ENCODE measurements at regions not wholly inside any gene's neighbourhood (a gene's known extent, or its start where the extent isn't known, plus 50 kb on each side); places are given as distances from the start of the nearest gene placed in this dataset.

- H3K9me3 Mint-ChIP-seq, result no peaks in the 10 kb centered on the region; the same call in 1 of the 2 replicates
- H3K4me1 Mint-ChIP-seq, result peaks cover 8% of the 10 kb centered on the region
- ATAC-seq, result no peak
- TF ChIP-seq ELF4 (CRISPR knock-in tag; IDR thresholded peaks at IDR 0.05; ENCODE audit: low read depth), result no peak
- no peak for TF ChIP-seq ZNF121 (CRISPR knock-in tag; IDR thresholded peaks at IDR 0.05)
- no peak for TF ChIP-seq TEAD4 (CRISPR knock-in tag; IDR thresholded peaks at IDR 0.05)
- TF ChIP-seq, protein P1, sequence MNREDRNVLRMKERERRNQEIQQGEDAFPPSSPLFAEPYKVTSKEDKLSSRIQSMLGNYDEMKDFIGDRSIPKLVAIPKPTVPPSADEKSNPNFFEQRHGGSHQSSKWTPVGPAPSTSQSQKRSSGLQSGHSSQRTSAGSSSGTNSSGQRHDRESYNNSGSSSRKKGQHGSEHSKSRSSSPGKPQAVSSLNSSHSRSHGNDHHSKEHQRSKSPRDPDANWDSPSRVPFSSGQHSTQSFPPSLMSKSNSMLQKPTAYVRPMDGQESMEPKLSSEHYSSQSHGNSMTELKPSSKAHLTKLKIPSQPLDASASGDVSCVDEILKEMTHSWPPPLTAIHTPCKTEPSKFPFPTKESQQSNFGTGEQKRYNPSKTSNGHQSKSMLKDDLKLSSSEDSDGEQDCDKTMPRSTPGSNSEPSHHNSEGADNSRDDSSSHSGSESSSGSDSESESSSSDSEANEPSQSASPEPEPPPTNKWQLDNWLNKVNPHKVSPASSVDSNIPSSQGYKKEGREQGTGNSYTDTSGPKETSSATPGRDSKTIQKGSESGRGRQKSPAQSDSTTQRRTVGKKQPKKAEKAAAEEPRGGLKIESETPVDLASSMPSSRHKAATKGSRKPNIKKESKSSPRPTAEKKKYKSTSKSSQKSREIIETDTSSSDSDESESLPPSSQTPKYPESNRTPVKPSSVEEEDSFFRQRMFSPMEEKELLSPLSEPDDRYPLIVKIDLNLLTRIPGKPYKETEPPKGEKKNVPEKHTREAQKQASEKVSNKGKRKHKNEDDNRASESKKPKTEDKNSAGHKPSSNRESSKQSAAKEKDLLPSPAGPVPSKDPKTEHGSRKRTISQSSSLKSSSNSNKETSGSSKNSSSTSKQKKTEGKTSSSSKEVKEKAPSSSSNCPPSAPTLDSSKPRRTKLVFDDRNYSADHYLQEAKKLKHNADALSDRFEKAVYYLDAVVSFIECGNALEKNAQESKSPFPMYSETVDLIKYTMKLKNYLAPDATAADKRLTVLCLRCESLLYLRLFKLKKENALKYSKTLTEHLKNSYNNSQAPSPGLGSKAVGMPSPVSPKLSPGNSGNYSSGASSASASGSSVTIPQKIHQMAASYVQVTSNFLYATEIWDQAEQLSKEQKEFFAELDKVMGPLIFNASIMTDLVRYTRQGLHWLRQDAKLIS (CRISPR knock-in tag; IDR thresholded peaks at IDR 0.05; ENCODE audit: borderline replicate concordance), result no peak
- no peak for TF ChIP-seq ZBTB21 (CRISPR knock-in tag; IDR thresholded peaks at IDR 0.05; ENCODE audit: borderline replicate concordance)
- H3K36me3 Mint-ChIP-seq, result no peaks in the 10 kb centered on the region
- H3K27ac Mint-ChIP-seq, result no peak overlapping the region
- ChIA-PET CTCF (no interaction called here), POLR2A (no interaction called here)
- H3K4me3 Mint-ChIP-seq, result no peak overlapping the region
- DNase-seq (ENCODE audit: low spot score), result no peak
- H3K27me3 Mint-ChIP-seq (ENCODE audit: low read depth), result peaks cover 3% of the 10 kb centered on the region; the same call in 1 of the 2 replicates
Measured at GRCh38 chr18:22551536-22552151, 133.9 kb upstream of the CTAGE1 start.

DNA sequence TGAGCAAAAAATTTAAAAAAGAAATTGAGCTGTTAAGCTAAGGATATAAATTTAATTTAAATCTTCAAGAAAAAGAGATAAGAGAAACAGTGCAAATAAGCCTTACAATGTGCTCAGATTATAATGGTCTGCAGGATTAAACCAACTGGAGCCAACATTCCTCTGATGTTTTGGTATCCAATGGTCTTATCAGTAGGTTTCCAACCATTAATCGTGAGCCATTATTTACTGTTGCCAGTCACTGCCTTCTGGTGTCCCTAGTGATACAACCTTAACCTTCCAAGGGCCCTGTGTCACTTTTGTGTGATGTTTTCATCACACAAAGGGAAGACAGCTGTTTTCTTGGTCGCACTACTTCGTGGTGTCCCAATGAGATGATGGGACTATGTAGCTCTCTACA, 134.5 kb upstream of the CTAGE1 start:
- ChIA-PET POLR2A (no interaction called here), CTCF (no interaction called here)
- Mint-ChIP-seq H3K36me3 (no peaks in the 10 kb centered on the region), H3K4me1 (peaks cover 14% of the 10 kb centered on the region), H3K27me3 (ENCODE audit: low read depth) (peaks cover 9% of the 10 kb centered on the region), H3K27ac (no peak overlapping the region), H3K4me3 (no peak overlapping the region), H3K9me3 (no peaks in the 10 kb centered on the region; the same call in 1 of the 2 replicates)
- DNase-seq (ENCODE audit: low spot score), result no peak
- ATAC-seq, result no peak
- TF ChIP-seq, protein P2, sequence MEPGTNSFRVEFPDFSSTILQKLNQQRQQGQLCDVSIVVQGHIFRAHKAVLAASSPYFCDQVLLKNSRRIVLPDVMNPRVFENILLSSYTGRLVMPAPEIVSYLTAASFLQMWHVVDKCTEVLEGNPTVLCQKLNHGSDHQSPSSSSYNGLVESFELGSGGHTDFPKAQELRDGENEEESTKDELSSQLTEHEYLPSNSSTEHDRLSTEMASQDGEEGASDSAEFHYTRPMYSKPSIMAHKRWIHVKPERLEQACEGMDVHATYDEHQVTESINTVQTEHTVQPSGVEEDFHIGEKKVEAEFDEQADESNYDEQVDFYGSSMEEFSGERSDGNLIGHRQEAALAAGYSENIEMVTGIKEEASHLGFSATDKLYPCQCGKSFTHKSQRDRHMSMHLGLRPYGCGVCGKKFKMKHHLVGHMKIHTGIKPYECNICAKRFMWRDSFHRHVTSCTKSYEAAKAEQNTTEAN (CRISPR knock-in tag; IDR thresholded peaks at IDR 0.05), result no peak
- TF ChIP-seq ESRRA (CRISPR knock-in tag; IDR thresholded peaks at IDR 0.05; ENCODE audit: borderline replicate concordance), result no peak
- TF ChIP-seq ZNF219 (CRISPR knock-in tag; IDR thresholded peaks at IDR 0.05; ENCODE audit: borderline replicate concordance), result no peak
- TF ChIP-seq, protein P1 (CRISPR knock-in tag; IDR thresholded peaks at IDR 0.05; ENCODE audit: borderline replicate concordance), result no peak
- TF ChIP-seq, protein P3, sequence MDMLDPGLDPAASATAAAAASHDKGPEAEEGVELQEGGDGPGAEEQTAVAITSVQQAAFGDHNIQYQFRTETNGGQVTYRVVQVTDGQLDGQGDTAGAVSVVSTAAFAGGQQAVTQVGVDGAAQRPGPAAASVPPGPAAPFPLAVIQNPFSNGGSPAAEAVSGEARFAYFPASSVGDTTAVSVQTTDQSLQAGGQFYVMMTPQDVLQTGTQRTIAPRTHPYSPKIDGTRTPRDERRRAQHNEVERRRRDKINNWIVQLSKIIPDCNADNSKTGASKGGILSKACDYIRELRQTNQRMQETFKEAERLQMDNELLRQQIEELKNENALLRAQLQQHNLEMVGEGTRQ (CRISPR knock-in tag; IDR thresholded peaks at IDR 0.05), result no peak
- TF ChIP-seq, protein P4, sequence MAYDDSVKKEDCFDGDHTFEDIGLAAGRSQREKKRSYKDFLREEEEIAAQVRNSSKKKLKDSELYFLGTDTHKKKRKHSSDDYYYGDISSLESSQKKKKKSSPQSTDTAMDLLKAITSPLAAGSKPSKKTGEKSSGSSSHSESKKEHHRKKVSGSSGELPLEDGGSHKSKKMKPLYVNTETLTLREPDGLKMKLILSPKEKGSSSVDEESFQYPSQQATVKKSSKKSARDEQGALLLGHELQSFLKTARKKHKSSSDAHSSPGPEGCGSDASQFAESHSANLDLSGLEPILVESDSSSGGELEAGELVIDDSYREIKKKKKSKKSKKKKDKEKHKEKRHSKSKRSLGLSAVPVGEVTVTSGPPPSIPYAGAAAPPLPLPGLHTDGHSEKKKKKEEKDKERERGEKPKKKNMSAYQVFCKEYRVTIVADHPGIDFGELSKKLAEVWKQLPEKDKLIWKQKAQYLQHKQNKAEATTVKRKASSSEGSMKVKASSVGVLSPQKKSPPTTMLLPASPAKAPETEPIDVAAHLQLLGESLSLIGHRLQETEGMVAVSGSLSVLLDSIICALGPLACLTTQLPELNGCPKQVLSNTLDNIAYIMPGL (CRISPR knock-in tag; IDR thresholded peaks at IDR 0.05), result no peak

Measured in WTC11 (cell line).